A673 (cell line): ENCODE measurements at regions not wholly inside any gene's neighbourhood (a gene's known extent, or its start where the extent isn't known, plus 50 kb on each side); places are given as distances from the start of the nearest gene placed in this dataset.

ENCODE experiments used
- BruUV-seq: library from RNA; stranded (reverse); fragments of 400-500 nt; replicated peaks from 2 replicates; lab custom pipeline; 2021; lab: Mats Ljungman, UMichigan
- CTCF ChIA-PET: fragments of 300-600 bp; sonication (Branson Sonifier 250); formaldehyde crosslinking; loops from one replicate; lab custom pipeline; 2022; ENCODE audit warnings: antibody characterized with exemption; lab: Charles Lee
- POLR2A ChIA-PET: fragments of 300-600 bp; sonication (Branson Sonifier 250); formaldehyde crosslinking; loops from one replicate; lab custom pipeline; 2022; ENCODE audit warnings: antibody characterized with exemption; ENCODE audit not compliant: low non-redundant PET; lab: Charles Lee
- DNase-seq: peaks from one replicate; pipeline ENCODE4 v3.0.0-alpha.2; 2015; ENCODE audit warnings: low spot score
- H3K27ac ChIP-seq: fragments of 200-600 bp; sonication (generic); 2 replicates; pipeline ENCODE4 v1.5.1; 2016; ENCODE audit warnings: mixed run types, low read depth, mild to moderate bottlenecking, mixed read lengths, antibody characterized with exemption, low read length; ENCODE audit not compliant: poor library complexity, severe bottlenecking
- H3K27me3 ChIP-seq: fragments of 200-600 bp; sonication (generic); replicated peaks from 2 replicates; pipeline ENCODE4 v1.6.1; 2017; ENCODE audit warnings: mixed run types, low read depth, mild to moderate bottlenecking, mixed read lengths, antibody characterized with exemption, low read length; ENCODE audit not compliant: insufficient read depth, poor library complexity
- H3K36me3 ChIP-seq: fragments of 200-600 bp; sonication (generic); 2 replicates; pipeline ENCODE4 v1.6.1; 2016; ENCODE audit warnings: mixed run types, mild to moderate bottlenecking, mixed read lengths, antibody characterized with exemption, low read length; ENCODE audit not compliant: insufficient read depth, poor library complexity, severe bottlenecking
- H3K4me1 ChIP-seq: fragments of 200-600 bp; sonication (generic); 2 replicates; pipeline ENCODE4 v1.6.1; 2017; ENCODE audit warnings: mixed run types, mild to moderate bottlenecking, mixed read lengths, antibody characterized with exemption, low read length; ENCODE audit not compliant: insufficient read depth, poor library complexity, severe bottlenecking
- H3K4me3 ChIP-seq: fragments of 200-600 bp; sonication (generic); 2 replicates; pipeline ENCODE4 v1.5.1; 2016; ENCODE audit warnings: low read depth, mixed run types, mild to moderate bottlenecking, mixed read lengths, low read length; ENCODE audit not compliant: poor library complexity, severe bottlenecking
- H3K9me3 ChIP-seq: fragments of 200-600 bp; sonication (generic); 2 replicates; pipeline ENCODE4 v1.6.1; 2016; ENCODE audit warnings: mixed run types, low read depth, mild to moderate bottlenecking, mixed read lengths, antibody characterized with exemption, low read length; ENCODE audit not compliant: poor library complexity, severe bottlenecking
- EZH2 ChIP-seq: fragments of 200-600 bp; sonication (generic); IDR thresholded peaks from 2 replicates; pipeline ENCODE4 v1.6.1; 2017; ENCODE audit warnings: borderline replicate concordance, low read depth, mild to moderate bottlenecking, mixed read lengths, antibody characterized with exemption, low read length; ENCODE audit not compliant: poor library complexity, severe bottlenecking
- intact Hi-C: fragments of 100-400 bp; cut with micrococcal nuclease; formaldehyde crosslinking; loops from one replicate; pipeline ENCODE4 v1.10.0; 2022; ENCODE audit not compliant: unreplicated experiment
- TF ChIP-seq, protein P1 (sequence below): fragments of 300-800, 200-600 bp; sonication (generic); conservative IDR thresholded peaks from 2 replicates; pipeline ENCODE4 v1.5.1; 2017; ENCODE audit warnings: low read depth, mild to moderate bottlenecking, antibody characterized with exemption, low read length, moderate library complexity, mixed read lengths

DNA sequence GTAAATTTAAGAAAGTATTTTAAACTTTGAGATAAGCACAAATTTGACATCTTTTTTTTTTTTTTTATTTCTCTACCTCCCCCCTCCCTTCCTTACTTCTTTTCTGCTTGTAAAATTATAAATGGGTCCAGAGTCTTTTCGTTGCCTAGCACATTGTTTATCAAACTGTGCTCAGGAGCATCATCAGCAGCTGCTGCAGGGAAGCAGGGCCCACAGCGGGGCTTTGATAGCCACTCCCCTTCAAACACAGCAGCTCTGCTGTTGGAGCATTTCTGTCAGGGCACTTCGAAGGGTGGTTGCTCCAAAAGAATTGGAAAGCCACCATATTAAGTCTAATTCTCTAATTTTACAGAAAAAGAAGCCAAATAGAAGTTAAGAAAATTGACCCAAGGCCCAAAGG is 588.3 kb downstream of the SPRY1 start:
- Histone ChIP-seq H3K9me3 (no peaks in the 10 kb centered on the region), H3K36me3 (no peaks in the 10 kb centered on the region), H3K27ac (no peak overlapping the region), H3K27me3 (no peaks in the 10 kb centered on the region), H3K4me3 (no peak overlapping the region), H3K4me1 (no peaks in the 10 kb centered on the region)
- POLR2A ChIA-PET, result no interaction called here
- DNase-seq, result no peak
- TF ChIP-seq, protein P1, sequence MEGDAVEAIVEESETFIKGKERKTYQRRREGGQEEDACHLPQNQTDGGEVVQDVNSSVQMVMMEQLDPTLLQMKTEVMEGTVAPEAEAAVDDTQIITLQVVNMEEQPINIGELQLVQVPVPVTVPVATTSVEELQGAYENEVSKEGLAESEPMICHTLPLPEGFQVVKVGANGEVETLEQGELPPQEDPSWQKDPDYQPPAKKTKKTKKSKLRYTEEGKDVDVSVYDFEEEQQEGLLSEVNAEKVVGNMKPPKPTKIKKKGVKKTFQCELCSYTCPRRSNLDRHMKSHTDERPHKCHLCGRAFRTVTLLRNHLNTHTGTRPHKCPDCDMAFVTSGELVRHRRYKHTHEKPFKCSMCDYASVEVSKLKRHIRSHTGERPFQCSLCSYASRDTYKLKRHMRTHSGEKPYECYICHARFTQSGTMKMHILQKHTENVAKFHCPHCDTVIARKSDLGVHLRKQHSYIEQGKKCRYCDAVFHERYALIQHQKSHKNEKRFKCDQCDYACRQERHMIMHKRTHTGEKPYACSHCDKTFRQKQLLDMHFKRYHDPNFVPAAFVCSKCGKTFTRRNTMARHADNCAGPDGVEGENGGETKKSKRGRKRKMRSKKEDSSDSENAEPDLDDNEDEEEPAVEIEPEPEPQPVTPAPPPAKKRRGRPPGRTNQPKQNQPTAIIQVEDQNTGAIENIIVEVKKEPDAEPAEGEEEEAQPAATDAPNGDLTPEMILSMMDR, result no peak
- no peak for TF ChIP-seq EZH2
- BruUV-seq, result no TSS peak
- CTCF ChIA-PET, result no interaction called here
- intact Hi-C loops, result no loop called here

DNA sequence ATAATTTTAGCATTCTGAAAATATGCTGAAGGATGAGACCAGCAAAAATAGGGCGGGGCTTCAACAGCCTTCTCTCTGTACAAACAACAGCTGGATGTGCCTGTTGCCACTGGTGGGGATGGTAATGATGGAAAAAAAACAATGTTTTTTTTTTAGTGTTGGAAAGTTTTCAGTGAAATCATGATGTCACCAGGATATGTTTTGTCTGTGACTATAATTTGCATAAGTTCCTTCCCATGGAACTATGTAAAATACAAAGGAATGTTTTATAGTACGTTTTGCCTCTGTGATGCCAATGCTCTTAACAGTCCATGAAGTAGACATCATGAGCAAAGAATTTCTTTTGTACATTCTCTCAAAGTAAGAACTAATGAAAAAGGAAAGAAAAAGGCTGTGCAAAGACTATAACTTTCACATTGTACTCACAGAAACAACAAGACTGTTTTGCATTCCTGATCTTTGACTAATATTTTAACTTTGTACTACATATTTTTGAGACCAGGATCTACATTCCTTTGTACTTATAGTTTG is 589.7 kb downstream of the SPRY1 start:
- no peaks in the 10 kb centered on the region for H3K36me3 ChIP-seq
- no TSS peak for BruUV-seq
- TF ChIP-seq, protein P1, result no peak
- TF ChIP-seq EZH2, result no peak
- no peaks in the 10 kb centered on the region for H3K27me3 ChIP-seq
- CTCF ChIA-PET, result no interaction called here
- no peaks in the 10 kb centered on the region for H3K9me3 ChIP-seq
- H3K4me1 ChIP-seq, result no peaks in the 10 kb centered on the region
- no peak overlapping the region for H3K27ac ChIP-seq
- peak; percentile 38 for DNase-seq
- intact Hi-C loops, result no loop called here
- POLR2A ChIA-PET, result no interaction called here
- H3K4me3 ChIP-seq, result no peak overlapping the region

DNA sequence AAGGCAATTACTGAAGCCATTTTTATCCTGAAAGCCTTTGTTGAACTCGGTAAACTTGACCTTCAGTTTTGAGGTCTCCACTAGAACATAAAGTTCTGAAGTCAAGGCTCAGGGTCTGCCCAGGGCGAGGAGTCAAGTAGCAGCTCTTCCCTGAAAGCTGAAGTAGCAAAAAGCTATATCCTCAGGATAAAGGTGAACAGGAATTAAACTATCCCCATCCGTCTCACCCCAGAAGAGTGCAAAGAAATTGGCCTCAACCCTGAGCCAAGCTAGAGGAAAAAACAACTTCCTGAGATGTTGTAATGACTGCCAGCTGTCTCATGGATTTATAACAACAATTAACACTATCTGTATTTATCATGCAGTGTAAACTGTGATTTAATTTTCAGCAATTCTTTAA is 590.8 kb downstream of the SPRY1 start:
- ChIA-PET POLR2A (no interaction called here), CTCF (no interaction called here)
- Histone ChIP-seq H3K27ac (no peak overlapping the region), H3K9me3 (no peaks in the 10 kb centered on the region), H3K36me3 (no peaks in the 10 kb centered on the region), H3K4me3 (no peak overlapping the region), H3K4me1 (no peaks in the 10 kb centered on the region), H3K27me3 (no peaks in the 10 kb centered on the region)
- DNase-seq, result no peak
- intact Hi-C loops, result no loop called here
- BruUV-seq, result no TSS peak
- TF ChIP-seq, protein P1, result no peak
- no peak for TF ChIP-seq EZH2
